ENCODE measurements at regions not wholly inside any gene's neighbourhood (a gene's known extent, or its start where the extent isn't known, plus 50 kb on each side); places are given as distances from the start of the nearest gene placed in this dataset.

DNA sequence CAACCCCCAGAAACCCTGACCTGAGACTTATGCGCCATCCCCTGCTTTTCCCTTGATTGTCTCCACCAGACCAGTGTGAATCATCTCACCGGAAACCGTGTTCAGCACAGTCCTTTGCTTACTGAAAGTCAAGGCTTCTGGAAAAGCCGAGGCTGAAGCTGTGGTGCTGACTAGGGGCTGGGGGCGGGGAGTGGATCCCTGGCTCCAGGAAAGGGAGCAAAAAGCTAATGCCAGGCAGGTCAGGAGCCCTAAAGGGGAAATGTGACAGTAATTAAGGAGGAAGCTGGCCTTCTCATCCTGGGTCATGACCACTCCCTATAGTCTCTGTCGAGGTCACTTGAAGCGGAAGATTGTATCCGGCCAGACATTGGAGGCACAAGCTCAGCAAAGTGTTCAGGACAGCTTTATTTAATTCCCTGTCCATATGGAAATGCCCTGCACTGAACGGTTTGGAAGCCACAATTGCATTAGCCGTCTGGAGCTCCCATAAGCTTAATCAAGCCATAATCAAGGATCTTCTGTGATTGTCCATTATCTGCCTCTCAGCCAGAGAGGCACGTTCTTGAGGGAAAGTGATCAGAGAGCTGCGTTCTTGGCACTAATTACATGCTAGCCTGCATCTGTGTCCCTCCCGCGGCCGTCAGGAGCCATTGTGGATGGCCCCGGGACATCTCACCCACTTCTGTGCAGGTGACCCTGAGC is 403.6 kb downstream of the RRAGC start:
- no peak for DNase-seq (ENCODE audit: low read depth)

DNA sequence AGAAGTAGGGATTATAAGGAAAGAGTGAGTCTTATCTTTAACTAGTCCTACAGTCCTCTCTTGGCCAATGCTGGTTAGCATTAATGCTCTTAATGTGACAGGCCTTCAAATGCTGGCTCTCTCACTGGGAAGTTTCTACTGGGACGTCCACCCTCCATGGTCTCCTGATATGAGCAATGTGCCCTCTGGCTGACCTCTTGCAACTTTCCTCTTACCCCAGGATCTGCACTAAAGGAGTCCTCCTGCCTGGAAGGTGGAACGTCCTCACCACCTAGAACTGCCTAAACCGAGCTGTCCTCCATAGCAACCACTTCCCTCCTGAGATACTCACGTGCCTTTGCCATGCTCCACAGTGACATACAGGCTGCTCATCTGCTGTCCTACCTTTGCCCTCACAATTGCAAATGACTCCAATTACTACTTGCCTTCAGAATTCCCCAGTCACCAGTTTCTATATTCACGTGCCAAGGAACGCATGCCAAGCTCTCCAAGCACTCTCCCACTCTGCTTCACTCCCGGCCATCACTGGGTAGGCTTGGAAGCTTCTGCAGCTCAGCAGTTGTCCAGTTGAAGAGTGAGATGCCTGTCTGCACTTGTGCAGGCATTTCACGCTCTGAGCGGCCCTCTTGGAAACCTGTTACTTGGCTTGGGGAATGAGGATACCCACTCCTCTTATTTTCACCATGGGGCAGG is 404.7 kb downstream of the RRAGC start:
- no peak for DNase-seq (ENCODE audit: low read depth)

DNA sequence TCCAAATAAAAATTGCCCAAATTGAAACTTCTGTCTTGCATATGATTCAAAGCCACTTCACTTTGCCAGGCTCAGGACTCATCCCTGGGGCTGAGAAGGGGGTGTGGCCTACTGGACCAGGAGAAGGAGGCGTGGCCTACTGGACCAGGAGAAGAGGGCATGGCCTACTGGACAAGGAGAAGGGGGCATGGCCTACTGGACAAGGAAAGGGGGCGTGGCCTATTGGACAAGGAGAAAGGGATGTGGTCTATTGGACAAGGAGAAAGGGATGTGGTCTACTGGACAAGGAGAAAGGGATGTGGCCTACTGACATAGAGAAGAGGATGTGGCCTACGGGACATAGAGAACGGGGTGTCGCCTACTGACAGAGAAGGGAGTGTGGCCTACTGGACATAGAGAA is 405.3 kb downstream of the RRAGC start:
- no peak for DNase-seq (ENCODE audit: low read depth)

GRCh38 chr1:38452246-38452645 is 405.7 kb upstream of the POU3F1 start:
- no peak for DNase-seq (ENCODE audit: low read depth)

GRCh38 chr1:38451541-38451993 is 405.0 kb upstream of the POU3F1 start:
- DNase-seq (ENCODE audit: low read depth), result no peak

DNA sequence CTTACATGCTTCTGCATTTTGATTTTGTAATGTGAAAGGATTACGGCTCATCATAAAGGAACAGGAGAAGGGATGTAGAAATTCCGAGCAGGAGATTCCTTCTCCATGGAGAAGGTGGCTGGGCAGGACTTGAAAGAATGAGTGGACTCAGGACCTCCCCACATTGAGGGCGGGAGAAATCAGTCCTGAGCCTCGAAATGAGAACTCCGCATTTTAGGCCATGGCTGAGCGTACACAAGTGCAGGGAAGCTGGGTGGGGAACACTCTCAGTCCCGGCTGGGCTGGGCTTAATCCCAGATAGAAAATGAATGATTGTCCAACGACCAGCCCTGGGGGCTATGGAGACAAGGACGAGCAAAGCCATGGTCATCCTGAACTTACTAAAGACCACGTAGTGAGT is 402.3 kb upstream of the POU3F1 start:
- DNase-seq (ENCODE audit: low read depth), result no peak

GRCh38 chr1:38446936-38447335 is 400.3 kb upstream of the POU3F1 start:
- no peak for DNase-seq (ENCODE audit: low read depth)

GRCh38 chr1:38444770-38445442 is 398.3 kb upstream of the POU3F1 start:
- no peak for DNase-seq (ENCODE audit: low read depth)

DNA sequence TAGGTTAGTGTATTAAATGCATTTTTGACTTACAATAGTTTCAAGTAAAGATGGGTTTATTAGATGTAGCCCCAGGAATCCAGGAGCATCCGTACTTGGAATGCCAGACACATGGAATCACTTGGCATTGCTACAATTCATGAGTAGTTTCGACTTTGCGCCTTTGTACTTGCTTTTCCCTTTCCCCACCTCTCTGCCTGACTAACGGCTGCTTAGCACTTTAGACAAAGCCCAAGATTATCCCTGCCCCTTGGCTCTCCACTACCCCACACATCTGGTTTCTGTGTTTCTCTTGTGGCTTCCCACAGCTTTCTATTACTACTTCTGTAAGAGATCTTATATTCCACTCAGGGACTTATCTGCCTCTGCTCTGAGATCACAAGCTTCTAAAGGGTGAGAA is 397.7 kb upstream of the POU3F1 start:
- DNase-seq (ENCODE audit: low read depth), result no peak

DNA sequence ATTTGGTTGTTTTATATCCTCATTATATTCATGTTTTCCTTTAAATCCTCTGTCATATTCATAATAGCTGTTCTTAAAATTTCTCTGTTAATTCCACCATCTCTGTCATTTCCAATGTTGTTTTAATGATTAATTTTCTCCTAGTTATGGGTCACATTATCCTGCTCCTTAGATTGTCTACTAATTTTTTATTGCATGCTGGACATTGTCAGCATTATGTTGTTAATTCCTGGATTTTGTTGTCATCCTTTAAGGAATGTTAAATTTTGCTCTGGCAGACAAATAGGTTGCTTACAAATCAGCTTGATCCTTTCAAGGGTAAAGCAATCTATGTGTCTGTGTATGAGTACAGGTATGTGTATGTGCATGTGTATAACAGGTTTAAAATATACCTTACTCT is 393.8 kb upstream of the POU3F1 start:
- no peak for DNase-seq (ENCODE audit: low read depth)

- no peak for DNase-seq (ENCODE audit: low read depth)
These were observed 390.2 kb upstream of the POU3F1 start for GRCh38 chr1:38436749-38437148.

DNA sequence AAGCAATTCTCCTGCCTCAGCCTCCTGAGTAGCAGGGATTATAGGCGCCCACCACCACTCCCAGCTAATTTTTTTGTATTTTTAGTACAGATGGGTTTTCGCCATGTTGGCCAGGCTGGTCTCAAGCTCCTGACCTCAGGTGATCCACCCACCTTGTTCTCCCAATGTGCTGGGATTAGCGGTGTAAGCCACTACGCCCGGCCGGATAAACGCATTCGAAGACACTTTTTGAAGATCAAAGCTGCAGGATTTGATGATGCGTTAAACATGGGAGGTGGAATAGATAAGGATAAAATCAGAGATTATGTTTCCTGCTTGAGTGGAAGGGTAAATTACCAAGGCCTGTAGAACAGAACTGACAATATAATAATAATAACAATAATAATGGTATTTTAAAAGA is 389.4 kb upstream of the POU3F1 start:
- DNase-seq (ENCODE audit: low read depth), result no peak

GRCh38 chr1:38433084-38433722 is 386.6 kb upstream of the POU3F1 start:
- no peak for DNase-seq (ENCODE audit: low read depth)

DNA sequence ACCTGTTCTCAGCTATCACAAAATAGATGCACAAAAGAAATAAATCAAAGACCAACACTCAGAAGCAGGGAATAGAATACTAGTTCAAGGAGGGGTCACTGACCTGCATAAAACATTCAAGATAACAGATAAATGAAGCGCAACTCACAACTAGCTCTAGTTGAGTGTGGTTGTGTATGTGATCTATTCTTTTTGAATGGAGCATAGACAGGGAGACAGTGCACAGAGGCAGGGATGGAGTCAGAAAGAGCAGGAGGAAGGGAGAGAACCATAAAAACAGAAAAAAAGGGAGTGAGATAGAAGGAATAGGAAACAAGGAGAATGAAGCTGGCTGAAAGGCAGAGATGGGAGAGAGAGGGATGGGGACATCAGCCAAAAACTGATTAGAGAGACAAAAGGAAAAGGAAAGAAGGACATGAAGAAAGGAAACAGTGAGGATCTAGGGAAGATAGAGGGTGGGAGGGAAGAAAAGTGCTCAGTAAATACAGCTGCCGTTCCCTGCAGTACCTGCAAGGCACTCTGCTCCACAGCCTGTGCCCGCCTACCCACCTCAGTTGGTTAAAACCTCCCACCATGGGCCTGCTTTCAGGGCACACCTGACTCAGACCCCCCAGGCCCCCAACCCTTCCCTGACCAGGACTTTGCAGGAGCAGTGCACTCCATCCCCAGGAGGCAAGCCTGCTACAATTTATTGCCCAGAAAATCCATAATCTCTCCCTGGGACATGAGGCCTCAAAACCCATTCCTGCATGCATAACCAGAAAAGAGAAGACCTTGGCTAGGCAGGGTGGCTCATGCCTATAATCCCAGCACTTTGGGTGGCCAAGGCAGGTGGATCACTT is 385.2 kb upstream of the POU3F1 start:
- no peak for DNase-seq (ENCODE audit: low read depth)

DNA sequence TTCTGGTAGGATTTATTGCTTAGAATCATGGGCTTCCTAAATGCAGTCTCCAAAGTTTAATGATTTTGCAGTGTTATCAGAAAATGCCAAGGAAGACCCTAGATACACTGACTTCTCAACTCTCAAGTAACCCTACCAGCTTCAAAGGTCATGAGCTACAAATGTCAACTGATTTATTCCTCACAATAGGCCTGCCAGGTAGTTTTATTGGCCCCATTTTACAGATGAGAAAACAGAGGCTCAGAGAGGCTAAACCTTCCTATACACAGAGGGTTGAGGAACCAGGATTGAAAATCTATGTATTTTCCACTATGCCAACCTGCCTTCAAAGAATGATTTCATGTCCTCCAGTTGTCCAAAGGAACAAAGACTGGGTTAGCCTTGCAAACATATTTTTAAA is 384.4 kb upstream of the POU3F1 start:
- DNase-seq (ENCODE audit: low read depth), result no peak

- DNase-seq (ENCODE audit: low read depth), result no peak
These were observed 378.1 kb upstream of the POU3F1 start for GRCh38 chr1:38424677-38425076.

DNA sequence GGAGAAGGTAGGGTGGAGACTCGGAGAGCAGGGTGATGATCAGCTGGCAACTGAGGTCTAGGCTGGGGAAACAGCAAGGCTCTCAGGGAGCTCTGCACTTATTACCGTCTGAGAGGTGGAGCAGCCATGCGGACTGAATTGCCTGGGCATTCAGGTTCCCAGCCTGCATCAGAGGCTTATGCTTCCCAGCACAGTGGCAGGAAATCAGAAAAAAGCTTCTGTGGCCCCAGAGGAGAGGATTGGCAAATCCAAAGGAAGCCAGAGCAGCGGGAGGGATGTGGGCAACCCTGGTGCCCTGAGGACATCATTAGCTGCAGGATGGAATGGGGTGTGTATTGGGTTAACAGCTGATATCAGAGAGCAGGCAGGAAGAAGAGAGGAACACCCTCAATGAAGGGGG is 374.1 kb upstream of the POU3F1 start:
- DNase-seq (ENCODE audit: low read depth), result no peak

- DNase-seq (ENCODE audit: low read depth), result no peak
These were observed 371.8 kb upstream of the POU3F1 start for GRCh38 chr1:38418195-38419030.

- no peak for DNase-seq (ENCODE audit: low read depth)
These were observed 357.1 kb upstream of the POU3F1 start for GRCh38 chr1:38403667-38404066.

DNA sequence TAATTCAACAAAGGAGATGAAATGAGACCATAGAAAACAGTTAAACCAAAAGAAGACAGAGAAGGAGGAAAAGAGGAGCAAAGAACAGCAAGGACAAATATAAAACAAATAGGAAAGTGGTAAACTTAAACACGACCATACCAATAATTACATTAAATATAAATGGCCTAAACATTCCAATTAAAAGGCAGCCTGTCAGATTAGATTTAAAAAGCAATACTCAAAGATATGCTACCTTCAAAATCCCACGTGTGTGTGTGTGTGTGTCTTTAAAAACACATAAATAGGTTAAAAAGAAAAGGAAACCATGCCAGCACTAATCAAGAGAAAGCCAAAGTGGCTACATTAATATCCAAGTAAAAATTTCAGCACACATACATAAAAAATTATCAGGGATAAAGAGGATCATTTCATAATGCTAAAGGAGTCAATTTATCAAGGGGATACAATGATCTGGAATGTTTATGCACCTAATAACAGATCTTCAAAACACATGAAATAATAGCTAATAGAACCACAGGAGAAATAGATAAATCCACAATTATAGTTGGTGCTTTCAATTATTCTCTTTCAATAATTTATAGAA is 355.7 kb upstream of the POU3F1 start:
- no peak for DNase-seq (ENCODE audit: low read depth)

DNA sequence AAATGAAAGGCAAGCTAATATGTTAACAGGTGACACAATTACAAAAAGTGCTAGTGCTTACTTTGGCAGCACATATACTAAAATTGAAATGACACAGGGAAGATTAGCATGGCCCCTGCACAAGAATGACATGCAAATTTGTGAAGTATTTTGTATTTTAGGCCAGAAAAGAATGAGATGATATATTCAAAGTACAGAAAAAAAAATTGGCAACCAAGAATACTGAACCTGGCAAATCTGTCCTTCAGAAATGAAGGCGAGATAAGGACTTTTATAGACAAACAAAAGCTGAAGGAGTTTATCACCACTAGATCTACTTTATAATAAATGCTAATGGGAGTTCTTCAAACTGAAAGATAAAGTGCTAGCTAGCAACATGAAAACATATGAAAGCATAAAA is 350.0 kb upstream of the POU3F1 start:
- no peak for DNase-seq (ENCODE audit: low read depth)
